Neutrophil (primary cell): ENCODE measurements at regions not wholly inside any gene's neighbourhood (a gene's known extent, or its start where the extent isn't known, plus 50 kb on each side); places are given as distances from the start of the nearest gene placed in this dataset.

Source experiments
- H3K27ac ChIP-seq: fragments of 200-600 bp; sonication (generic); 2 replicates; pipeline ENCODE4 v1.5.1; 2016; ENCODE audit warnings: mild to moderate bottlenecking, moderate library complexity
- H3K27me3 ChIP-seq: fragments of 200-600 bp; sonication (generic); 2 replicates; pipeline ENCODE4 v1.6.0; 2016; ENCODE audit warnings: mild to moderate bottlenecking
- H3K36me3 ChIP-seq: fragments of 200-600 bp; sonication (generic); 2 replicates; pipeline ENCODE4 v1.5.1; 2017
- H3K4me1 ChIP-seq, 2 experiments: fragments of 200-600 bp in 1 of 2; sonication (generic) in 1 of 2; 1 replicate in 1 of 2; 2 replicates in 1 of 2; pipeline versions ENCODE4 v1.5.1 to v1.6.1; 2013 to 2016; ENCODE audit warnings: low read depth in 1 of 2, low read length in 1 of 2, mild to moderate bottlenecking in 1 of 2, moderate library complexity in 1 of 2; ENCODE audit not compliant: control insufficient read depth in 1 of 2, insufficient read depth in 1 of 2
- H3K4me3 ChIP-seq, 2 experiments: fragments of 200-600 bp in 1 of 2; sonication (generic) in 1 of 2; 1 replicate in 1 of 2; 2 replicates in 1 of 2; pipeline ENCODE4 v1.5.1; 2013 to 2016; ENCODE audit warnings: low read depth in 1 of 2, low read length in 1 of 2, mild to moderate bottlenecking in 1 of 2, moderate library complexity in 1 of 2
- H3K9me3 ChIP-seq: fragments of 200-600 bp; sonication (generic); 2 replicates; pipeline ENCODE4 v1.5.1; 2016
- CTCF ChIP-seq: fragments of 200-600 bp; sonication (generic); IDR thresholded peaks from 2 replicates; pipeline ENCODE4 v1.5.1; 2016; ENCODE audit warnings: antibody characterized with exemption

GRCh38 chr2:16396986-16397385, 268.6 kb downstream of the CYRIA start:
- Histone ChIP-seq H3K4me3 (no peak overlapping the region), H3K27me3 (no peaks in the 10 kb centered on the region), H3K9me3 (no peaks in the 10 kb centered on the region), H3K36me3 (no peaks in the 10 kb centered on the region), H3K27ac (no peak overlapping the region), H3K4me1 (no peaks in the 10 kb centered on the region)
- TF ChIP-seq CTCF: no peak

DNA sequence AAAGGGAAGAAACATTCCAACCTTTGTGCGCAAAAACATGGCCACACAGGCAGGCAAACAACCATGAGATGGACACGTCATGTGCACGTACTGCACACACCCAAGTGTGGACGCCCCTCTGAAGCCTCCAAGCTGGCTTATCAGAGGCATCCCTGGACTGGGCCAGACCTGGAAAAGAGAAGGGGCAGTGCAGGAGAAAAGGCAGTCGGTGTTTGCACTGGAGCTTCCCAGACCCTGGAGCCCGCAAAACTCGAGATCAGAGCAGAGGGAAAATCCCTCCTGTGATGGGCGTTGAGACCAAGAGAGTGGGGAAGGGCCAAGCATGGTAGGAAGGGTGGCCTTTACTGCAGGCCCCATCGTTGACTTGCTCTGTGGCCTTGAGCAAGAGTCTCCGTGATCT, 269.5 kb downstream of the CYRIA start:
- no peak overlapping the region for H3K27ac ChIP-seq
- no peaks in the 10 kb centered on the region for H3K36me3 ChIP-seq
- H3K4me1 ChIP-seq: no peaks in the 10 kb centered on the region
- TF ChIP-seq CTCF: no peak
- no peaks in the 10 kb centered on the region for H3K9me3 ChIP-seq
- no peaks in the 10 kb centered on the region for H3K27me3 ChIP-seq
- no peak overlapping the region for H3K4me3 ChIP-seq

GRCh38 chr2:16395601-16396000, 270.0 kb downstream of the CYRIA start:
- H3K27me3 ChIP-seq: no peaks in the 10 kb centered on the region
- H3K4me1 ChIP-seq: no peaks in the 10 kb centered on the region
- no peaks in the 10 kb centered on the region for H3K36me3 ChIP-seq
- H3K4me3 ChIP-seq: no peak overlapping the region
- H3K27ac ChIP-seq: no peak overlapping the region
- no peak for TF ChIP-seq CTCF
- H3K9me3 ChIP-seq: no peaks in the 10 kb centered on the region

DNA sequence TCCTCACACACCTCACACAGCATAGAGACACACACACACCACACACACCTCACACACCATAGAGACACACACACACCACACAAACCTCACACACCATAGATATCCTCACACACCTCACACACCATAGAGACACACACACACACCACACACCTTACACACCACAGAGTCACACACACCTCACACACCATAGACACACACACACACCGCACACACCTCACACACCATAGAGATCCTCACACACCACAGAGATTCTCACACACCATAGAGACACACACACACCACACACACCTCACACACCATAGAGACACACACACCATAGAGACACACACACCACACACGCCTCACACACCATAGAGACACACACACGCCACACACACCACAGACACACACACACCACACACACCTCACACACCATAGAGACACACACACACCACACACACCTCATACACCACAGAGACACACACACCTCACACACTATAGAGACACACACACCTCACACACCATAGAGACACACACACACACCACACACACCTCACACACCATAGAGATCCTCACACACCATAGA, 270.6 kb downstream of the CYRIA start:
- Histone ChIP-seq H3K36me3 (no peaks in the 10 kb centered on the region), H3K4me3 (no peak overlapping the region), H3K27ac (no peak overlapping the region), H3K27me3 (no peaks in the 10 kb centered on the region), H3K4me1 (no peaks in the 10 kb centered on the region), H3K9me3 (no peaks in the 10 kb centered on the region)
- TF ChIP-seq CTCF: no peak

DNA sequence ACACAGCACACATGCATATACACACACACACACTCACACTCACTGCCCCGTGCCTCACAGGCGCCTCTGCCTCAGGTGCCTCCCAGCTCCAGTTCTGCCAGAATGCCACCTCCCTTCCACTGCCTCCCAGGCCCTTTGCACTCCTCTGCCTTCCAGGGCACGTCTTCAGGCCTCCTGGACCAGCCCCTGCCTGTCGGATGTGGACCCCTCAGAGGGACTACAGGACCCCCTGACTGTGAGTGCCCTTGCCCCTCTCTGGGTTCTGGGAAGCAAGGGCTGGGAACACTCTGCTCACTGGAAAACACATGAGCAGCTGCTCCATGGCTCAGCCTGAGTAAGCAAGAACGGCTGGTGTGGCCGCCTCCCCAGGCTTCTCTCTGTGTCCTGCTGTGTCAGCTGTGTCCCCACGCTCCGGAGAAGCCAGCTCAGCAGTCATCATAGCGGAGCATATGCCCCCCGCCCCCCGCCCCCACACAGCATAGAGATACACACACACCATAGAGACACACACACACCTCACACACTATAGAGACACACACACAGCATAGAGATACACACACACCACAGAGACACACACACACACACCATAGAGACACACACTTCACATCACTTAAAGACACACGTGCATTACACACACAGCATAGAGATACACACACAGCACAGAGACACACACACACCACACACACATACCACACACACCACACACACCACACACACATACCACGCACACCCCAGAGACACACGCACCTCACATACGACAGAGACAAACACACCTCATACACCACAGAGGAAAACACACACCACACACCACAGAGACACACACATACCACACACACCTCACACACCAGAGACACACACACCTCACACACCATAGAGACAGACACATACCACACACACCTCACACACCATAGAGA, 271.3 kb downstream of the CYRIA start:
- Histone ChIP-seq H3K27me3 (no peaks in the 10 kb centered on the region), H3K9me3 (no peaks in the 10 kb centered on the region), H3K4me1 (no peaks in the 10 kb centered on the region), H3K27ac (no peak overlapping the region), H3K4me3 (no peak overlapping the region), H3K36me3 (no peaks in the 10 kb centered on the region)
- TF ChIP-seq CTCF: no peak
